HG02884 (cell line): ENCODE measurements at regions not wholly inside any gene's neighbourhood (a gene's known extent, or its start where the extent isn't known, plus 50 kb on each side); places are given as distances from the start of the nearest gene placed in this dataset.

Source experiments
- ATAC-seq: cut with Tn5 transposase; IDR thresholded peaks from one replicate; pipeline ENCODE4 v1.9.1; 2021; ENCODE audit warnings: mild to moderate bottlenecking, moderate library complexity; ENCODE audit not compliant: unreplicated experiment

- ATAC-seq: no peak
Measured at GRCh38 chr11:92423115-92424034, 198.8 kb downstream of the FAT3 start.

- ATAC-seq: no peak
Measured at GRCh38 chr11:92424281-92424680, 199.7 kb downstream of the FAT3 start.

GRCh38 chr11:92425127-92425526, 200.5 kb downstream of the FAT3 start:
- ATAC-seq: no peak

GRCh38 chr11:92432515-92432914, 207.9 kb downstream of the FAT3 start:
- no peak for ATAC-seq

- no peak for ATAC-seq
Measured at GRCh38 chr11:92436034-92436920, 211.7 kb downstream of the FAT3 start.

GRCh38 chr11:92439133-92439532, 214.5 kb downstream of the FAT3 start:
- ATAC-seq: no peak

- ATAC-seq: no peak
Measured at GRCh38 chr11:92440701-92441442, 216.3 kb downstream of the FAT3 start.

- ATAC-seq: no peak
Measured at GRCh38 chr11:92441443-92441726, 216.8 kb downstream of the FAT3 start.

- ATAC-seq: no peak
Measured at GRCh38 chr11:92443199-92443598, 218.6 kb downstream of the FAT3 start.

- no peak for ATAC-seq
Measured at GRCh38 chr11:92447586-92447985, 223.0 kb downstream of the FAT3 start.

- ATAC-seq: no peak
Measured at GRCh38 chr11:92449222-92449621, 224.6 kb downstream of the FAT3 start.

GRCh38 chr11:92449780-92450179, 225.2 kb downstream of the FAT3 start:
- no peak for ATAC-seq

GRCh38 chr11:92451063-92451462, 226.4 kb downstream of the FAT3 start:
- ATAC-seq: no peak

- ATAC-seq: no peak
Measured at GRCh38 chr11:92453055-92453454, 228.4 kb downstream of the FAT3 start.

- ATAC-seq: no peak
Measured at GRCh38 chr11:92455210-92455790, 230.7 kb downstream of the FAT3 start.

GRCh38 chr11:92457250-92457649, 232.6 kb downstream of the FAT3 start:
- no peak for ATAC-seq

- ATAC-seq: no peak
Measured at GRCh38 chr11:92458486-92458885, 233.9 kb downstream of the FAT3 start.

GRCh38 chr11:92460213-92460612, 235.6 kb downstream of the FAT3 start:
- no peak for ATAC-seq

GRCh38 chr11:92461447-92461846, 236.8 kb downstream of the FAT3 start:
- no peak for ATAC-seq

- no peak for ATAC-seq
Measured at GRCh38 chr11:92462821-92463220, 238.2 kb downstream of the FAT3 start.

- no peak for ATAC-seq
Measured at GRCh38 chr11:92464822-92465221, 240.2 kb downstream of the FAT3 start.
